CD14-positive monocyte (primary cell): ENCODE measurements at regions not wholly inside any gene's neighbourhood (a gene's known extent, or its start where the extent isn't known, plus 50 kb on each side); places are given as distances from the start of the nearest gene placed in this dataset.

Source experiments
- DNase-seq, 3 donors: peaks; one replicate each; pipeline ENCODE4 v3.0.0-alpha.2; 2011 to 2022
- H2AFZ ChIP-seq: 2 replicates; pipeline ENCODE4 v1.6.0; 2012; ENCODE audit warnings: mild to moderate bottlenecking, low read depth, low read length, inconsistent platforms; ENCODE audit not compliant: insufficient read depth, poor library complexity, severe bottlenecking
- H3K27ac ChIP-seq, 2 donors: 1 replicate in 1 of 2; 2 replicates in 1 of 2; pipeline ENCODE4 v1.5.1; 2012 to 2013; ENCODE audit warnings: low read length in 2 of 2, control low read depth in 1 of 2, inconsistent platforms in 1 of 2, low read depth in 1 of 2, mild to moderate bottlenecking in 1 of 2
- H3K27me3 ChIP-seq, 2 donors: one replicate each; pipeline versions ENCODE4 v1.6.0 to v1.6.1; 2011 to 2013; ENCODE audit warnings: low read length in 2 of 2; ENCODE audit not compliant: control insufficient read depth in 2 of 2, insufficient read depth in 2 of 2
- H3K36me3 ChIP-seq, 2 donors: replicated peaks in 1 of 2; 1 replicate in 1 of 2; 2 replicates in 1 of 2; pipeline versions ENCODE4 v1.5.1 to v1.6.1; 2012 to 2013; ENCODE audit warnings: low read length in 2 of 2, control low read depth in 1 of 2, inconsistent platforms in 1 of 2, mild to moderate bottlenecking in 1 of 2; ENCODE audit not compliant: insufficient read depth in 2 of 2, control insufficient read depth in 1 of 2
- H3K4me1 ChIP-seq, 2 donors: 1 replicate in 1 of 2; 2 replicates in 1 of 2; pipeline versions ENCODE4 v1.5.1 to v1.6.1; 2012 to 2013; ENCODE audit warnings: low read length in 2 of 2, control low read depth in 1 of 2, inconsistent platforms in 1 of 2, mild to moderate bottlenecking in 1 of 2, moderate library complexity in 1 of 2; ENCODE audit not compliant: insufficient read depth in 2 of 2, control insufficient read depth in 1 of 2
- H3K4me2 ChIP-seq: replicated peaks from 2 replicates; pipeline ENCODE3; 2012; ENCODE audit warnings: low read length, moderate library complexity, mild to moderate bottlenecking; ENCODE audit not compliant: poor library complexity, severe bottlenecking; ENCODE audit errors: extremely low read depth
- H3K4me3 ChIP-seq, 3 experiments: fragments of 200-600 bp in 1 of 3; sonication (generic) in 1 of 3; replicated peaks in 1 of 3; 1 replicate in 2 of 3; 2 replicates in 1 of 3; pipeline ENCODE4 v1.5.1; 2011 to 2013; ENCODE audit warnings: low read length in 3 of 3, mild to moderate bottlenecking in 3 of 3, control low read depth in 2 of 3, low read depth in 2 of 3, inconsistent platforms in 1 of 3, moderate library complexity in 1 of 3
- H3K79me2 ChIP-seq: 2 replicates; pipeline ENCODE4 v1.6.0; 2012; ENCODE audit warnings: mild to moderate bottlenecking, control low read depth, inconsistent platforms, low read length, moderate library complexity; ENCODE audit not compliant: insufficient read depth
- H3K9ac ChIP-seq: 2 replicates; pipeline ENCODE4 v1.6.0; 2017; ENCODE audit warnings: low read length, mild to moderate bottlenecking; ENCODE audit not compliant: insufficient read depth, poor library complexity, severe bottlenecking
- H3K9me3 ChIP-seq, 2 donors: replicated peaks in 1 of 2; 1 replicate in 1 of 2; 2 replicates in 1 of 2; pipeline versions ENCODE4 v1.5.1 to v1.6.1; 2012 to 2013; ENCODE audit warnings: low read length in 2 of 2, control low read depth in 1 of 2; ENCODE audit not compliant: control insufficient read depth in 1 of 2, insufficient read depth in 1 of 2
- H4K20me1 ChIP-seq: 2 replicates; pipeline ENCODE4 v1.6.0; 2012; ENCODE audit warnings: mild to moderate bottlenecking, low read length, control low read depth, moderate library complexity; ENCODE audit not compliant: insufficient read depth
- H3K27ac Mint-ChIP-seq, 7 donors: one replicate each; pipeline ENCODE4 v1.8.0; 2020; ENCODE audit warnings: mild to moderate bottlenecking in 7 of 7, mixed read lengths in 7 of 7, moderate library complexity in 6 of 7, inconsistent platforms in 2 of 7
- H3K27me3 Mint-ChIP-seq, 3 donors: one replicate each; pipeline ENCODE4 v1.8.0; 2021 to 2022; ENCODE audit warnings: low read depth in 3 of 3, mild to moderate bottlenecking in 3 of 3, mixed read lengths in 3 of 3, moderate library complexity in 3 of 3, inconsistent platforms in 1 of 3
- H3K36me3 Mint-ChIP-seq, 2 donors: one replicate each; pipeline ENCODE4 v1.8.0; 2020; ENCODE audit warnings: mixed read lengths in 2 of 2, inconsistent platforms in 1 of 2, mild to moderate bottlenecking in 1 of 2
- H3K4me1 Mint-ChIP-seq: one replicate; pipeline ENCODE4 v1.8.0; 2020; ENCODE audit warnings: mild to moderate bottlenecking, mixed read lengths
- H3K4me3 Mint-ChIP-seq, 2 donors: one replicate each; pipeline ENCODE4 v1.8.0; 2020; ENCODE audit warnings: mild to moderate bottlenecking in 2 of 2, mixed read lengths in 2 of 2, moderate library complexity in 1 of 2
- H3K9me3 Mint-ChIP-seq, 7 donors: one replicate each; pipeline ENCODE4 v1.8.0; 2020 to 2022; ENCODE audit warnings: mixed read lengths in 7 of 7, mild to moderate bottlenecking in 6 of 7, moderate library complexity in 6 of 7, inconsistent platforms in 2 of 7
- CTCF ChIP-seq: fragments of 200-600 bp; IDR thresholded peaks from one replicate; pipeline ENCODE4 v1.8.0; 2022; ENCODE audit warnings: antibody characterized with exemption, mild to moderate bottlenecking
- WGBS: methylation state at CpG from one replicate; pipeline ENCODE4 v1.1.5; 2013; ENCODE audit warnings: missing lambda C conversion rate; ENCODE audit not compliant: insufficient coverage; 5-methylcytosine and 5-hydroxymethylcytosine counted together
- intact Hi-C, 2 donors: fragments of 100-400 bp; cut with micrococcal nuclease; formaldehyde crosslinking; loops; one replicate each; pipeline versions ENCODE4 v1.15.0 to v1.15.1; 2023

GRCh38 chr7:12741951-12742575 lies 54.6 kb downstream of the ARL4A start:
- Histone ChIP-seq H3K36me3 (no peaks in the 10 kb centered on the region), H3K9me3 (no peaks in the 10 kb centered on the region), H3K9ac (no peak overlapping the region), H4K20me1 (no peaks in the 10 kb centered on the region), H3K27me3 (no peaks in the 10 kb centered on the region), H3K4me3 (no peak overlapping the region), H2AFZ (no peak overlapping the region), H3K4me2 (no peak overlapping the region), H3K27ac (no peak overlapping the region), H3K4me1 (no peaks in the 10 kb centered on the region), H3K79me2 (no peaks in the 10 kb centered on the region)
- H3K27ac Mint-ChIP-seq, result no peak overlapping the region
- WGBS, result no CpG with 5 or more reads among the region's 1 CpG
- H3K4me3 Mint-ChIP-seq, result no peak overlapping the region
- H3K27me3 Mint-ChIP-seq, result peaks cover 0 to 1% (median 0%) of the 10 kb centered on the region in 3 donors
- intact Hi-C loops, result no loop called here
- peaks cover 3% of the 10 kb centered on the region for H3K4me1 Mint-ChIP-seq
- H3K36me3 Mint-ChIP-seq, result no peaks in the 10 kb centered on the region
- peaks cover 0 to 6% (median 0%) of the 10 kb centered on the region in 7 donors for H3K9me3 Mint-ChIP-seq
- TF ChIP-seq CTCF, result no peak
- DNase-seq, result no peak

- Mint-ChIP-seq H3K4me3 (no peak overlapping the region), H3K4me1 (peaks cover 3% of the 10 kb centered on the region), H3K9me3 (peaks cover 0 to 12% (median 5%) of the 10 kb centered on the region in 7 donors), H3K36me3 (no peaks in the 10 kb centered on the region), H3K27ac (no peak overlapping the region), H3K27me3 (no peaks in the 10 kb centered on the region)
- Histone ChIP-seq H4K20me1 (no peaks in the 10 kb centered on the region), H2AFZ (no peak overlapping the region), H3K4me1 (no peaks in the 10 kb centered on the region), H3K9ac (no peak overlapping the region), H3K27me3 (no peaks in the 10 kb centered on the region), H3K9me3 (no peaks in the 10 kb centered on the region), H3K36me3 (no peaks in the 10 kb centered on the region), H3K4me2 (no peak overlapping the region), H3K4me3 (no peak overlapping the region), H3K27ac (no peak overlapping the region), H3K79me2 (no peaks in the 10 kb centered on the region)
- DNase-seq, result no peak
- no CpG with 5 or more reads among the region's 1 CpG for WGBS
- intact Hi-C loops, result no loop called here
- no peak for TF ChIP-seq CTCF
Measured at GRCh38 chr7:12746211-12746610, 58.8 kb downstream of the ARL4A start.
